Smooth muscle cell (in vitro differentiated cells): ENCODE measurements at regions not wholly inside any gene's neighbourhood (a gene's known extent, or its start where the extent isn't known, plus 50 kb on each side); places are given as distances from the start of the nearest gene placed in this dataset.
A peak's percentile ranks its signal among the peaks of the same experiment; 100 is the strongest.

Experiments used
- DNase-seq: peaks from one replicate; lab custom pipeline; 2025; ENCODE audit not compliant: unreplicated experiment; lab: John Stamatoyannopoulos, UW
- H2AFZ ChIP-seq: fragments of 200-600 bp; sonication (generic); 2 replicates; pipeline ENCODE4 v1.6.0; 2016; ENCODE audit warnings: antibody characterized with exemption, low read depth, mild to moderate bottlenecking
- H3F3A ChIP-seq: fragments of 200-600 bp; sonication (generic); 2 replicates; pipeline ENCODE4 v1.6.0; 2017; ENCODE audit warnings: antibody characterized with exemption, low read depth
- H3K27ac ChIP-seq: fragments of 200-600 bp; sonication (generic); 2 replicates; pipeline ENCODE4 v1.5.1; 2016; ENCODE audit warnings: low read depth, mild to moderate bottlenecking
- H3K27me3 ChIP-seq: fragments of 200-600 bp; sonication (generic); 2 replicates; pipeline ENCODE4 v1.6.1; 2016; ENCODE audit warnings: low read depth, mild to moderate bottlenecking
- H3K36me3 ChIP-seq: fragments of 200-600 bp; sonication (generic); 2 replicates; pipeline ENCODE4 v1.5.1; 2016; ENCODE audit warnings: low read depth
- H3K4me1 ChIP-seq: fragments of 200-600 bp; sonication (generic); 2 replicates; pipeline ENCODE4 v1.5.1; 2016; ENCODE audit warnings: low read depth
- H3K4me2 ChIP-seq: fragments of 200-600 bp; sonication (generic); 2 replicates; pipeline ENCODE4 v1.6.0; 2016; ENCODE audit warnings: mild to moderate bottlenecking
- H3K4me3 ChIP-seq: fragments of 200-600 bp; sonication (generic); 2 replicates; pipeline ENCODE4 v1.5.1; 2016; ENCODE audit warnings: mild to moderate bottlenecking
- H3K79me2 ChIP-seq: fragments of 200-600 bp; sonication (generic); 2 replicates; pipeline ENCODE4 v1.6.0; 2016; ENCODE audit warnings: low read depth, mild to moderate bottlenecking
- H3K9ac ChIP-seq: fragments of 200-600 bp; sonication (generic); 2 replicates; pipeline ENCODE4 v1.6.0; 2016; ENCODE audit warnings: low read depth
- H3K9me3 ChIP-seq: fragments of 200-600 bp; sonication (generic); replicated peaks from 2 replicates; pipeline ENCODE4 v1.5.1; 2016; ENCODE audit warnings: low read depth
- H4K20me1 ChIP-seq: fragments of 200-600 bp; sonication (generic); 2 replicates; pipeline ENCODE4 v1.6.0; 2016; ENCODE audit warnings: low read depth
- WGBS: methylation state at CpG from one replicate; pipeline ENCODE4 v1.1.7; 2016; ENCODE audit warnings: low lambda C conversion rate; 5-methylcytosine and 5-hydroxymethylcytosine counted together
- TF ChIP-seq, protein P1 (sequence below): fragments of 200-600 bp; sonication (generic); IDR thresholded peaks from 2 replicates; pipeline ENCODE4 v1.5.1; 2017; ENCODE audit warnings: borderline replicate concordance, mild to moderate bottlenecking, antibody characterized with exemption; ENCODE audit not compliant: insufficient read depth, poor library complexity, severe bottlenecking

DNA sequence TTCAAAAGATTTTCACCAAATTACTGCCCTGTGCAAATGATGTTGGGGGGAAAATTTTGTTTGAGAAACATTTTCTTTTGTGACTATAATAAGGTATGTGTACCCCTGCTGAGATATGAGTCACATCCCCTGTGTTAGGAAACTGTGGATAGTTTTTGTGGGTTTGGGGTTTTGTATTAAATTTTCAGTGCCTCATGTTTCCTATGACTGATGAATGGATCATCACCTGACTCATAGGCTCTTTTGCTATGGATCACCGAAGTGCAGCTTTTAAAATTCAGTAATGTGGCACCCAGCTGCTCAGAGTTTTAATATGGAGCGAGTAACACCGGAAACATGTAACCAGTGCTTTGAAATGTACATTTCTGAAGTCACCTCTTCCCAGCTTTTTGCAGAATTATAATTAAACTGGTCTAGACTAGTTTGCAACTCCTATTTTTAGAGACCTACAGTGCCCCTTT, 167.4 kb upstream of the HMGA2 start:
- no peak overlapping the region for H2AFZ ChIP-seq
- no peaks in the 10 kb centered on the region for H3K9me3 ChIP-seq
- H3K4me3 ChIP-seq: no peak overlapping the region
- H3K79me2 ChIP-seq: no peaks in the 10 kb centered on the region
- TF ChIP-seq, protein P1, sequence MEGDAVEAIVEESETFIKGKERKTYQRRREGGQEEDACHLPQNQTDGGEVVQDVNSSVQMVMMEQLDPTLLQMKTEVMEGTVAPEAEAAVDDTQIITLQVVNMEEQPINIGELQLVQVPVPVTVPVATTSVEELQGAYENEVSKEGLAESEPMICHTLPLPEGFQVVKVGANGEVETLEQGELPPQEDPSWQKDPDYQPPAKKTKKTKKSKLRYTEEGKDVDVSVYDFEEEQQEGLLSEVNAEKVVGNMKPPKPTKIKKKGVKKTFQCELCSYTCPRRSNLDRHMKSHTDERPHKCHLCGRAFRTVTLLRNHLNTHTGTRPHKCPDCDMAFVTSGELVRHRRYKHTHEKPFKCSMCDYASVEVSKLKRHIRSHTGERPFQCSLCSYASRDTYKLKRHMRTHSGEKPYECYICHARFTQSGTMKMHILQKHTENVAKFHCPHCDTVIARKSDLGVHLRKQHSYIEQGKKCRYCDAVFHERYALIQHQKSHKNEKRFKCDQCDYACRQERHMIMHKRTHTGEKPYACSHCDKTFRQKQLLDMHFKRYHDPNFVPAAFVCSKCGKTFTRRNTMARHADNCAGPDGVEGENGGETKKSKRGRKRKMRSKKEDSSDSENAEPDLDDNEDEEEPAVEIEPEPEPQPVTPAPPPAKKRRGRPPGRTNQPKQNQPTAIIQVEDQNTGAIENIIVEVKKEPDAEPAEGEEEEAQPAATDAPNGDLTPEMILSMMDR: no peak
- WGBS: 8% methylated on average over 3 of the region's 3 CpGs
- peak overlapping the region; percentile 77 for H3K9ac ChIP-seq
- H3K27me3 ChIP-seq: no peaks in the 10 kb centered on the region
- no peak for DNase-seq
- peaks cover 22% of the 10 kb centered on the region for H3K4me1 ChIP-seq
- H3K36me3 ChIP-seq: no peaks in the 10 kb centered on the region
- H3K27ac ChIP-seq: peak overlapping the region; percentile 97
- H4K20me1 ChIP-seq: no peaks in the 10 kb centered on the region
- H3F3A ChIP-seq: peaks cover 13% of the 10 kb centered on the region
- peak overlapping the region; percentile 68 for H3K4me2 ChIP-seq

DNA sequence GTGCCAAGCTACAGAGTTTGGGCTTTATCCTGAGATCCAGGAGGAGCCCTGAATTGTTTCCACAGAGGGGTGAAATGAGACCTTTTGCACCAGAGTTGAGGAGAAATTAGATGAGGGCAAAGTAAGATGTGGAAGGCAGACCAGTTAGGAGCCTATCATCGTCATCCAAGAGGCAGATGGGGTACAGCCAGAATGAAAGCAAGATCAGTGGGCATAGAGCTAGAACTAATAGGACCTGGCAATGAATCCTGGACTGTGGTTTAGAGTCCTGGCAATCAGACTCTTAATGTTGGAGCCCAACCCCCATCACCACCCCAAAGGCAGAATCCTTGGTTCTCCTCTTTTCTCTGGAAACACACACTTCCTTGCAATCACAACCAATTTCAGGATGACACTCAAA, 166.6 kb upstream of the HMGA2 start:
- Histone ChIP-seq H2AFZ (no peak overlapping the region), H3K9ac (peak overlapping the region; percentile 55), H3K4me1 (peaks cover 22% of the 10 kb centered on the region), H3K36me3 (no peaks in the 10 kb centered on the region), H3K9me3 (no peaks in the 10 kb centered on the region), H4K20me1 (no peaks in the 10 kb centered on the region), H3K4me3 (no peak overlapping the region), H3K27me3 (no peaks in the 10 kb centered on the region), H3F3A (peaks cover 13% of the 10 kb centered on the region), H3K27ac (peak overlapping the region; percentile 97), H3K4me2 (peak overlapping the region; percentile 68), H3K79me2 (no peaks in the 10 kb centered on the region)
- TF ChIP-seq, protein P1: no peak
- WGBS: 100% methylated on average over 1 of the region's 1 CpG
- DNase-seq: no peak

DNA sequence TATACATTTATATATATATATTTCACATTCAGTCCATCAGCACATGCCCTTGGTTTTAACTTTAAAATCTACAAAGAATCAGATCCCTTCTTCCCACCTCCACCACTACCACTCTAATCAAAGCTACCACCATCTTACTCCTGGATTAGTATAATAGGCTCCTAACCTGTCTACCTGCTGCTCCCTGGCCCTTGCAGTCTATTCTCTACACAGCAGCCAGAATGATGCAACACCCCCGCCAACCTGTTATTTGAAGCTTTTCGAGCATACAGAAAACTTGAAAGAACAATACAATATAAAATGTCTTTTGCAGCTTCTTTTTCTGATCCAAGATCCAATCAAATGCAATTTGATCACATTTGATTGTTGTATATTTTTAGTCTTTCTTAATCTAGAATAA, 165.9 kb upstream of the HMGA2 start:
- no peaks in the 10 kb centered on the region for H4K20me1 ChIP-seq
- H3K36me3 ChIP-seq: no peaks in the 10 kb centered on the region
- H3K9me3 ChIP-seq: no peaks in the 10 kb centered on the region
- peaks cover 22% of the 10 kb centered on the region for H3K4me1 ChIP-seq
- WGBS: 99% methylated on average over 2 of the region's 2 CpGs
- H3K79me2 ChIP-seq: no peaks in the 10 kb centered on the region
- H3F3A ChIP-seq: peaks cover 13% of the 10 kb centered on the region
- no peak overlapping the region for H3K4me2 ChIP-seq
- no peak overlapping the region for H3K4me3 ChIP-seq
- no peaks in the 10 kb centered on the region for H3K27me3 ChIP-seq
- DNase-seq: no peak
- H3K9ac ChIP-seq: no peak overlapping the region
- no peak overlapping the region for H2AFZ ChIP-seq
- TF ChIP-seq, protein P1: no peak
- H3K27ac ChIP-seq: peak overlapping the region; percentile 97

DNA sequence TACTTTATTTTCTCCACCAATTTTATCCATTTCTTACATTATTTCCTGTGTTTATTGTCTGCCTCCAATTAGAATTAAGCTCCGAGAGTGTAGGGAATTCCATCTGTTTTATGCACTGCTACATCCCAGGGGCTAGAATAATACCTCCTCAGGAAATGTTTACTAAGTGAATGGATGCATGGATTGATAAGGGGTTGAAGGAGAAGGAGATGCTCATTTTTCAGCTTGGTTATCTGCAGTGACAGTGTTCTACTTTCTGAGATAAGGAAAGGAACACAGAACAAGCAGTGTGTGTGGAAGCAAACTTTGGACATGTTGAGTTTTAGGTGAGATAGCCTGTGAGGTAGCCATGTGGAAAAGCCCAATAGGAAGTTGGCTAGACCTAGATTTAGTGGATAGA, 164.6 kb upstream of the HMGA2 start:
- Histone ChIP-seq H3F3A (peaks cover 13% of the 10 kb centered on the region), H3K36me3 (no peaks in the 10 kb centered on the region), H3K27ac (no peak overlapping the region), H4K20me1 (no peaks in the 10 kb centered on the region), H3K9ac (no peak overlapping the region), H3K79me2 (no peaks in the 10 kb centered on the region), H3K4me2 (no peak overlapping the region), H3K9me3 (no peaks in the 10 kb centered on the region), H3K4me1 (peaks cover 22% of the 10 kb centered on the region), H3K4me3 (no peak overlapping the region), H2AFZ (peak overlapping the region; percentile 28), H3K27me3 (no peaks in the 10 kb centered on the region)
- DNase-seq: no peak
- WGBS: 68% methylated on average over 1 of the region's 1 CpG
- TF ChIP-seq, protein P1: no peak
